GM19023 (cell line): ENCODE measurements at regions not wholly inside any gene's neighbourhood (a gene's known extent, or its start where the extent isn't known, plus 50 kb on each side); places are given as distances from the start of the nearest gene placed in this dataset.

Source experiments
- ATAC-seq: cut with Tn5 transposase; IDR thresholded peaks from one replicate; pipeline ENCODE4 v1.9.1; 2021; ENCODE audit warnings: mild to moderate bottlenecking, moderate library complexity; ENCODE audit not compliant: unreplicated experiment

GRCh38 chr6:163637524-163637923 lies 223.0 kb downstream of the QKI start:
- peak; percentile 89 for ATAC-seq

- ATAC-seq, result no peak
These were observed 221.3 kb downstream of the QKI start for GRCh38 chr6:163635731-163636364.

DNA sequence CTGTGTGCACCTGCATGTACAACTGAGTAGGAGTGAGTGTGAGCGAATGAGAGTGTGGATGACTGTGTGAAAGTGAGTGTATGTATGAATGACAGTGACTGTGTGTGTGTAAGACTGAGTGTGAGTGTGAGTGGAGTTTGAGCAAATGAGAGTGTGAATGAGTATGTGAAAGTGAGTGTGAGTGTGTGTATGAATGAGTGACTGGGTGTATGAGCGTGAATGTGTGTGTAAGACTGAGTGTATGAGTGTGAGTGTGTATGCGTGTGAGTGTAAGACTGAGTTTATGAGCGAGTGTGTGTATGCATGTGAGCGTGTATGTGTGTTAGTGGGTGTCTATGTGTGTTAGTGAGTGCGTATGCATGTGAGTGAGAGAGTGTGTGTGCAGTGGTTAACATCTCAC lies 220.8 kb downstream of the QKI start:
- no peak for ATAC-seq

GRCh38 chr6:163634211-163635171 lies 220.0 kb downstream of the QKI start:
- ATAC-seq, result no peak

GRCh38 chr6:163630991-163631390 lies 216.5 kb downstream of the QKI start:
- ATAC-seq, result no peak

- no peak for ATAC-seq
These were observed 216.1 kb downstream of the QKI start for GRCh38 chr6:163630572-163630971.

DNA sequence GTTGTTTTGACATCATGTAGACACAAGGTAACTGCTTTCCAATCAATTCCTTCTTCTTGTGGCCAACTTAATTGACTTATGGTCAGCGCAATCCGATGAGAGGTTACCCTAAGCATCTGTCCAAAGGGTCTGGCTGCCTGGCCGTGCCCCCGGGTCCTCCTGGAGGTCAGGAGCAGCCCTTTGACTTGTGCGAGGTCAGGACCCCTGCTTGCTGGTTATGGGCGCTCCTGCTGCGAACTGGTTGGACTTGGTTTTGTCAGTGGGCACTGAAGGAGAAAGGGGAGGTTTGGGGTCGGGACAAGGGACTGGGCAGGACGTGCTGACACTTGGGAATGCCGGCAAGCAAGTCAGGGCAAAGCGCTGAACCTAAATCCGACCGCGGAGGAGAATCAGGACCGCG lies 215.6 kb downstream of the QKI start:
- no peak for ATAC-seq
